HG02763 (cell line): ENCODE measurements at regions not wholly inside any gene's neighbourhood (a gene's known extent, or its start where the extent isn't known, plus 50 kb on each side); places are given as distances from the start of the nearest gene placed in this dataset.

Experiments
- ATAC-seq: cut with Tn5 transposase; IDR thresholded peaks from one replicate; pipeline ENCODE4 v1.9.1; 2021; ENCODE audit warnings: mild to moderate bottlenecking, moderate library complexity; ENCODE audit not compliant: unreplicated experiment

GRCh38 chr2:58578276-58578675 is 337.2 kb upstream of the FANCL start:
- no peak for ATAC-seq

DNA sequence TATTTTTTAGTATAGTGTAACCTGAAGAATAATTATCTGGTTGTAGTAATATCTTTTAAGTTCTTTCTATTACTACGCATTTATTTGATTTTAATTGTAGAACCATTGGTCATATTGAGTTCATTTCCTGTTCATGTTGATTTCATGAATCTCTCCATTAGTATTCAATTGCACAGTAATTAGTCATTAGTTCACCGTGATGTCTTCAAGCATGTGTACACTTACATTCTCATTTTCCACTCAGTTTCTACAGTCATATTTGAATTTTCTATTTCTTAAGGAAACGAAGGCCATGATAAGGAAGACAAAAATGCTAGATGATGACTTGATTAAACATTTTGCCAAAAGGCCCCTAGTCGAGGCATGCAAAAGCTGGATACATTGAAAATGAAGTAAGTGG is 333.7 kb upstream of the FANCL start:
- ATAC-seq, result no peak

- ATAC-seq, result no peak
Measured at GRCh38 chr2:58572731-58573130, 331.6 kb upstream of the FANCL start.

- peak; percentile 89 for ATAC-seq
Measured at GRCh38 chr2:58571181-58571852, 330.2 kb upstream of the FANCL start.

- ATAC-seq, result no peak
Measured at GRCh38 chr2:58569475-58570185, 328.5 kb upstream of the FANCL start.

GRCh38 chr2:58568901-58569300 is 327.8 kb upstream of the FANCL start:
- no peak for ATAC-seq

DNA sequence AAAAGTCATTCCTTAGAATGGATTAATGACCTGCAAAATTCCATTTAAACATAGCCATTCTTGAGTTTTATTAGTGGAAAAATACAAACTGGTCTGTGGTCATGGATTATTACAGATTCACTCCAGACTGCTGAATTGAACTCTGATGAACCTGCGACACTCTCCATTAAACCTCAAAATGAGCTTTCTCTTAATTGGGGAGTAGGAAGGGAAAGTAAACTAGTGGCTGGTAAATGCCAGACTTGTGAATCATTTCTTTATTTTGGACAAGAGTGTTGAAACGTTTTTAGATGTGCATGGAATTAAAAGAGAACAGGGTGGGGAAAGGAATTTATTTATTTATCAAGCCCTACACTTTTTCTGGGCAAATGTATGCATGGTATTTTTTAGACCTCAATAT is 321.2 kb upstream of the FANCL start:
- ATAC-seq, result no peak

GRCh38 chr2:58560531-58560930 is 319.4 kb upstream of the FANCL start:
- no peak for ATAC-seq

DNA sequence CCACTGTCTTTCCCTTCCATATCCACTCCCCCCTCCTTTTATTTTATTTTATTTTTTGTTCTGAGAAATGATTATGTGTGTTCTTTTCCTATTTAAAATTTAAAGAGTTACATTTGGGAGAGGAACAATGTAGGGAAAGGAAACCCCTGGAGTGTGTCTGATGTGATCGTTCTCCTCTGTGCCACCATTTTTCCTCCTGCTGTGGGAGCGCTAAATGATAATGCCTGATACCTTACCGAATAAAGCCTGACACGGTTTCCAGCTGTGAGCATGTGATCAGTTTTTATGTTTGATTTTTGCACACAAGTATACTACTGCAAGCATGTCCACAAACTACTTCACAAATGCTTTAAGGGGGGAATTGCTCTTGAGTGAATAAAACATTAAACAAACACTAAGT is 317.8 kb upstream of the FANCL start:
- ATAC-seq, result no peak

DNA sequence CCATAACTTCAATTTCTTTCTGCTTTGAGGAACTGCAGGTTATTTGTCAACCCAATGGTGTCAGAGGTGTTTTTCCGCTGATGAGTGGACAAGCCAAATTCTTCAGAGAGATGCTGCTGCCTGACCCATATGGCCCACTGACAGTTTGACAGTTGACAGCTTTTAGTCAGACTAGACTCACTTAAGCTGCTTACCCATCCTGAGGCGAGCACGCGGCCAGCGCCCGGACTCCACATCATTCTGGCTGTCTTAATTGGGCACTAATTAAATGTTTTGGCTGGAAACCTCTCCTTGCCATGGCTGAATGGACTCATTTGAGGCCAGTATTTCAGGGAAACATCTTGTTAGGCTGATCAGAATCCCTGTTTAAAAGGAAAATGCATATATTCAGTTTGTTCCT is 316.1 kb upstream of the FANCL start:
- ATAC-seq, result no peak

DNA sequence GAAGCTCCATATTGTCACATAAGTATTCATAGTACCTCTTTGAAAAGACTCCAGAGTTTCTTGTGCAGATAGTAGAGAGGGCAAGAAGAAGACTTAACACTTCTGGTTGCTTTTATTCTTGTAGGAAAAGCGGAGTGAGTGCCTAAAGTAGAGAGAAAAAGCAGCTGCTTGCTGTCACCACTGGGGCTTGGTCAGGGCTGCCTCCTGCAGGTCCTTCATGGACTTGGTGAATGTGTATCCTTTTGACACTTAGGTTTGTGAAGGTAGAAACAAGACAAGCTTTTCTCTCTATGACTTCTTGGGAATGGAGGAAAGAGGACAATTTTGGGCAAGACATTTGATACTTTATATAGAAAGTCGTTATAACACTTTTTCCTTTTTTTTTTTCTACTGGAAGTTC is 312.8 kb upstream of the FANCL start:
- no peak for ATAC-seq

DNA sequence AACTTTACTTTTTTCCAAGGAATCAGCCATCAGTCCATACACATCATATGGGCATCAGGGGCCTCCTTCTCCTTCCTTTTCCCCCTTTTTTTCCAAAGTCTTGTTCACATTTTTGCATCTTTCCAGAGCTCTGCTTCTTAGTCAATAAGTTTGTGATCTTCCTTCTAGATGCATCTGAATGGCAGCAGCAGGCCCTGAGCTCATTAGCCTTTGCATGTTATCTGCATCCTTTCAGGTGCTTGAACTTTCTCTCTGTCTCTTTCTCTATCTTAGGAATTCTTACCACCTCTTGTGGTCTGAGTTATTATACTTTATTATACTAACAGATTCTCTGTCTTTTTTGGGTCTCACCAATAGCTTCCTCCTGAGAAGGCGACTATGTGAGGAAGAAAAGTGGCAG is 312.4 kb upstream of the FANCL start:
- ATAC-seq, result no peak

DNA sequence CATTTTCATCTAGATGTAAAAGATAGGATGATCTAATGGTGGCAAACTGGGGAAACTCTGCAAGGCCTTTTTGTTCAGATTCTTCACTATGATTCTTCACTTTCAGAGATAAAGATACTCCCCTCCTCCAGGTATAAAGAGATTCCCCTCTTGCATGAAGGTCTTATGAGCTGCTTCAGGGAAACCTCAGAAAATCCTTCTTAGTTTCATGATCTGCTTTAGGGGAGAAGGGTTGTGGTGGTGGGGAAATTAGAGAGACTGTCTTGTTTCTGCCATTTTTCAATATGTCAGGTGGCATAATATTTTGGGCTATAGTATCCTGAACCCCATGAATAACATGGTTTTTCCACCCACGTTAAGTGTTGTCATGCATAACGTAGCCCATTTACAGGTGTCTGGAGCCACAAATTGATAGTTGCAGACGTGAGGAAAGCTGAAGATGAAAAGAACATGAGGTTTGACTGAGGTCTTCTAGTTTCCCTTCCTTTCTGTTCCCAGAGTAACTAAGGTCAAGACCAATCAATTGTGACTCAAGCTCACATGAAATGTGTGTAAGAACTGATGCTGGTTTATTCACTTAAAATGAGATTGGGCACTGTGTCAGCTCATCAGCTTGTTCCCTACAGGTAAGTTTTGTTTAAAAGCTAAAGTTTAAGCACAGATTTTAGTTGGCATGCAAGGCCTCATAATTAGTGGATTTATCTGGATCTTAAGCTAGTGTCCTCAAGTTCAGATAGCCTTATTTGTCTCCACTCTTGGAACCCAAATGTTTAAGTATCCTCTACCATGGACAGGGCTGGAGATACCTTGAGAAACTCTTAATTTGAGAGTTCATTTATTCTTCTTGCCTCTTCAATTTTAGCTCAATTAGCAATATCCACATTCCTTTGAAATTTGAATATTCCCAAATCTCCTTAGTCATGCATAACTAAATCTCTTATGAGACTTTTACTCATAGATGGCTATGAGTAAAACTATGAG is 304.5 kb upstream of the FANCL start:
- no peak for ATAC-seq

- ATAC-seq, result no peak
Measured at GRCh38 chr2:58543442-58543841, 302.3 kb upstream of the FANCL start.

DNA sequence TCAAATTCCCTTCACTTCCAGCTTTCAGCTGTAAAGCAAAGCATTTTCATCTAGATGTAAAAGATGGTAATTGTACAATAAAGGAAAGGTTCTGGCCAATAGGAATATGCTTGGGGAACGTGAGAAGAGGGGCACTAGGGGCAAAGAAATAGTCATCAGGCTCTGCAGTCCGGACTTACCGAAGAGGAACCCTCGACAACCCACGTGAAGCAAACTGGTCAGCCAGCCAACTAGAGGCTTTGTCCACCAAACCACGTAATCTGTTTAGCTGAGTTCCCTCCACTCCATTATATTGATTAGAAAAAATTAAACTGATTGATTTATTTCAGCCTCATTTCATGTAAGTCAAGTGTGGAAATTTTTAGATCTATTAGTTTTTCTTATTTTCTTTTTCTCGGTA is 300.4 kb upstream of the FANCL start:
- no peak for ATAC-seq

GRCh38 chr2:58540681-58541080 is 299.6 kb upstream of the FANCL start:
- ATAC-seq, result no peak

- no peak for ATAC-seq
Measured at GRCh38 chr2:58539973-58540372, 298.8 kb upstream of the FANCL start.

DNA sequence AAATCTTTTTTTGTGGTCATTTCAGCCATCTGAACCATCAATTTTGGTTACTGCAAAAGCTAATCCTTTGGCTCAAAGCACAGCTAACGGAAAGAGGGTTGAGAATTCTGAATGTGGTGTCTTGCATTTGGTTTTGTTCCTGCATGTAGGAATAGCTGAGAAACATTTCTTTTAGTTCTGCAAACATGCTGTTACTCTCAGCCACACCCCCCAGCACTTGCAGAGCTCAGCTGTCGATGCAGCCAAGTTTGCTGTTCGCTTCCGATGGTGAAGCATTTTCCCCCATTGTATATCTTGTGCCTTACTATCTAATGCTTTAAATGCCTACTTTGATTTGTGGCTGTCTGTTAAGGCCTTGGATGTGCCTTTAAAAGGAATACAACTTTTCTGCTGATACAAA is 294.9 kb upstream of the FANCL start:
- ATAC-seq, result no peak

- ATAC-seq, result no peak
Measured at GRCh38 chr2:58535182-58535581, 294.1 kb upstream of the FANCL start.

DNA sequence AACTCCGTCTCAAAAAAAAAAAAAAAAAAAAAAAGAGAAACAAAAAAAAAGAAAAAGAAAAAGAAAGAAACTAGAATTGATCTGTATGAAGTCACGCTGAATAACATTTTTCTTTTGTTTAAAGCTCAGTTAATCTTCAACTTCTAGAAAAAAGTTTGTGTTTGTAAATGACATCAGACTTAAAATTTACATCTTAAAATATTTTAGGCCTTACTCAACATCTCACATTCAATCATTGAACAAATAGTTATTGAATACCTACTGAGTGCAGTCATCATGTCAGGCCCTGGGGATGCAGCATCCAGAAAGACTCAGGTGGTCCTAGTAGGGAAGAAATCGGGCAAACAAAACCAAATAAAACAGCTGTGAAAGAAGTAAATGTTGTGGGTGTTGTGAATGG is 292.3 kb upstream of the FANCL start:
- ATAC-seq, result no peak

DNA sequence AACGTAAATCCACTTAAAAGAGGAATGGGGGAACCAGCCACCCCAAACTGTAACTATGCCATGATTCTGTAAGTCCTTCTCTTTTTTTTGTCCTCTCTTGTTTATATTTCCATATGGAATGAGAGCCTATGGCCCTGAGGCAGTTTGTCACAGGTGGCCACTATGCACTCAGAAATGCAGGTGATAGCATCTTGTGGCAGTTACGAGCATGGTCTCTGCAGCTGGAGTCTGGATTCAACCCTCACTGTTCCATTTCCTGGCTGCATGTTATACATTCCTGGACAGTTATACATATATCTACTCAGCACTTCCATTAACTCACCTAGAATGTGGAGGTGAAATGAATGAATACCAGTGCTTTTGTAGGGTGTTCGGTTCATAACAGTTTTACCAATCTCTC is 291.5 kb upstream of the FANCL start:
- ATAC-seq, result no peak

GRCh38 chr2:58527647-58528046 is 286.5 kb upstream of the FANCL start:
- no peak for ATAC-seq
